ENCODE measurements at regions not wholly inside any gene's neighbourhood (a gene's known extent, or its start where the extent isn't known, plus 50 kb on each side); places are given as distances from the start of the nearest gene placed in this dataset.
"Not testable (repeated sequence)": the region's sequence is repeated elsewhere in the genome, so short reads cannot be mapped to it uniquely, and the experiment has no call there.

GRCh38 chr6:134665029-134665723 is 284.7 kb downstream of the ALDH8A1 start:
- no peak for DNase-seq

GRCh38 chr6:134663800-134664535 is 285.9 kb downstream of the ALDH8A1 start:
- DNase-seq, result no peak

GRCh38 chr6:134663356-134663755 is 286.5 kb downstream of the ALDH8A1 start:
- DNase-seq, result no peak

GRCh38 chr6:134662077-134662700 is 287.7 kb downstream of the ALDH8A1 start:
- no peak for DNase-seq

- not testable (repeated sequence) for DNase-seq
These were observed 290.0 kb downstream of the ALDH8A1 start for GRCh38 chr6:134659885-134660284.

- no peak for DNase-seq
These were observed 291.3 kb downstream of the ALDH8A1 start for GRCh38 chr6:134658596-134658995.

- DNase-seq, result no peak
These were observed 292.0 kb downstream of the ALDH8A1 start for GRCh38 chr6:134657751-134658527.

GRCh38 chr6:134657343-134657742 is 292.6 kb downstream of the ALDH8A1 start:
- no peak for DNase-seq

GRCh38 chr6:134654751-134655150 is 295.1 kb downstream of the ALDH8A1 start:
- DNase-seq, result no peak

GRCh38 chr6:134651519-134651918 is 298.4 kb downstream of the ALDH8A1 start:
- no peak for DNase-seq

GRCh38 chr6:134647861-134648260 is 302.0 kb downstream of the ALDH8A1 start:
- DNase-seq, result no peak

GRCh38 chr6:134642819-134643218 is 307.1 kb downstream of the ALDH8A1 start:
- DNase-seq, result no peak

GRCh38 chr6:134642279-134642678 is 307.6 kb downstream of the ALDH8A1 start:
- DNase-seq, result no peak

GRCh38 chr6:134640975-134641429 is 308.9 kb downstream of the ALDH8A1 start:
- peak; percentile 64 for DNase-seq

- no peak for DNase-seq
These were observed 309.7 kb downstream of the ALDH8A1 start for GRCh38 chr6:134640229-134640628.

- DNase-seq, result no peak
These were observed 312.0 kb downstream of the ALDH8A1 start for GRCh38 chr6:134637847-134638437.

- no peak for DNase-seq
These were observed 312.6 kb downstream of the ALDH8A1 start for GRCh38 chr6:134637282-134637681.

- no peak for DNase-seq
These were observed 313.6 kb downstream of the ALDH8A1 start for GRCh38 chr6:134636186-134636799.

- DNase-seq, result no peak
These were observed 314.9 kb downstream of the ALDH8A1 start for GRCh38 chr6:134634966-134635365.

GRCh38 chr6:134634466-134634865 is 315.4 kb downstream of the ALDH8A1 start:
- DNase-seq, result no peak

- DNase-seq, result not testable (repeated sequence)
These were observed 315.3 kb upstream of the SGK1 start for GRCh38 chr6:134632982-134633940.

Data from activated CD4-positive, alpha-beta T cell treated with anti-CD3 and anti-CD28 coated beads for 1 hour (primary cell).